Keratinocyte (primary cell): ENCODE measurements at regions not wholly inside any gene's neighbourhood (a gene's known extent, or its start where the extent isn't known, plus 50 kb on each side); places are given as distances from the start of the nearest gene placed in this dataset.

Experiments used
- DNase-seq: peaks from one replicate; pipeline ENCODE4 v3.0.0-alpha.2; 2011; ENCODE audit warnings: low read depth, missing footprints, low spot score
- FAIRE-seq: peaks from 2 replicates; lab custom pipeline; 2011; peaks lifted over from hg19 to GRCh38; lab: Jason Lieb, UNC
- H2AFZ ChIP-seq: 2 replicates; pipeline ENCODE4 v1.6.0; 2012; ENCODE audit warnings: low read length, control low read depth, inconsistent platforms; ENCODE audit not compliant: control insufficient read depth
- H3K27ac ChIP-seq: 2 replicates; pipeline ENCODE4 v1.5.1; 2011; ENCODE audit warnings: low read length; ENCODE audit not compliant: control insufficient read depth, insufficient read depth
- H3K27me3 ChIP-seq: 3 replicates; pipeline ENCODE4 v1.6.0; 2011; ENCODE audit warnings: low read length; ENCODE audit not compliant: control insufficient read depth, insufficient read depth; ENCODE audit errors: extremely low read depth
- H3K36me3 ChIP-seq, 2 experiments: 2 replicates in 1 of 2; 3 replicates in 1 of 2; pipeline ENCODE4 v1.5.1; 2011; ENCODE audit warnings: low read length in 2 of 2, mild to moderate bottlenecking in 1 of 2; ENCODE audit not compliant: control insufficient read depth in 2 of 2, insufficient read depth in 2 of 2; ENCODE audit errors: extremely low read depth in 1 of 2
- H3K4me1 ChIP-seq: 3 replicates; pipeline ENCODE4 v1.5.1; 2011; ENCODE audit warnings: low read length; ENCODE audit not compliant: control insufficient read depth, insufficient read depth; ENCODE audit errors: extremely low read depth
- H3K4me2 ChIP-seq: 3 replicates; pipeline ENCODE4 v1.6.0; 2011; ENCODE audit warnings: low read depth, low read length; ENCODE audit not compliant: control insufficient read depth, insufficient read depth; ENCODE audit errors: extremely low read depth
- H3K4me3 ChIP-seq, 3 experiments: fragments of 200-600 bp in 1 of 3; sonication (generic) in 1 of 3; 2 replicates in 2 of 3; 3 replicates in 1 of 3; pipeline ENCODE4 v1.5.1; 2011 to 2016; ENCODE audit warnings: low read length in 3 of 3, mild to moderate bottlenecking in 3 of 3, control low read depth in 2 of 3, inconsistent platforms in 1 of 3, low read depth in 1 of 3, mixed read lengths in 1 of 3, mixed run types in 1 of 3, moderate library complexity in 1 of 3; ENCODE audit not compliant: control insufficient read depth in 2 of 3, insufficient read depth in 2 of 3; ENCODE audit errors: extremely low read depth in 1 of 3
- H3K79me2 ChIP-seq: 2 replicates; pipeline ENCODE4 v1.6.0; 2012; ENCODE audit warnings: low read length; ENCODE audit not compliant: control insufficient read depth, insufficient read depth
- H3K9ac ChIP-seq: 3 replicates; pipeline ENCODE4 v1.6.0; 2011; ENCODE audit warnings: low read length; ENCODE audit not compliant: control insufficient read depth, insufficient read depth; ENCODE audit errors: extremely low read depth
- H3K9me1 ChIP-seq: 3 replicates; pipeline ENCODE4 v1.6.0; 2011; ENCODE audit warnings: low read length; ENCODE audit not compliant: control insufficient read depth, insufficient read depth; ENCODE audit errors: extremely low read depth
- H3K9me3 ChIP-seq: 2 replicates; pipeline ENCODE4 v1.5.1; 2012; ENCODE audit warnings: low read depth, low read length; ENCODE audit not compliant: control insufficient read depth
- H4K20me1 ChIP-seq: 3 replicates; pipeline ENCODE4 v1.6.0; 2011; ENCODE audit warnings: low read length; ENCODE audit not compliant: control insufficient read depth, insufficient read depth; ENCODE audit errors: extremely low read depth
- EZH2 ChIP-seq: IDR thresholded peaks from one replicate; pipeline ENCODE4 v1.6.1; 2012; ENCODE audit warnings: inconsistent platforms, mild to moderate bottlenecking, low read length, moderate library complexity
- dilution Hi-C: fragments of 300-500 bp; cut with MboI; formaldehyde crosslinking; loops from one replicate; pipeline ENCODE4 v1.7.0; 2020; ENCODE audit warnings: low sequenced_read_pairs; ENCODE audit not compliant: extremely low pct_ligation_motif_present
- TF ChIP-seq, protein P1 (sequence below), 3 experiments: IDR thresholded peaks in 1 of 3; conservative IDR thresholded peaks in 1 of 3; optimal IDR thresholded peaks in 1 of 3; 2 replicates in 2 of 3; 3 replicates in 1 of 3; pipeline versions ENCODE3 to v1.5.1; 2011; ENCODE audit warnings: low read length in 3 of 3, mild to moderate bottlenecking in 3 of 3, moderate library complexity in 2 of 3, control low read depth in 1 of 3, inconsistent platforms in 1 of 3; ENCODE audit not compliant: insufficient read depth in 2 of 3; ENCODE audit errors: extremely low read depth in 1 of 3

DNA sequence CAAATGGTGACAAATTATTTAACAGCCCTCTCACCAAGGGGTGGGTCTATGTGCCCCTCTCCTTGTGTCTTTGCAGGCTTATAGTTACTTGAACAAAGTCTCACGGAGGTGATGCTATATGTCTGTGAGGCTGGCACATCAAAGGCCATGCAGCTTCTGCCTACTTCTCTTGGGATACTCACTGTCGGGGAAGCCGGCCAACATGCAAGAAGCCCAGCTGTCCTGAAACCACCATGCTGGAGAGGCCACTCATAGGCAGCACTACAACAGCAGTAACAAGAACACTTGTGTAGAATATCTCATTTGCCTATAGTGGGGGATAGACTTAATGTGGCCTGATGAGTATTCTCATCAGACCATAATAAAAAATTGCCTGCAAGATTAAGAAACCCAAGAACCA lies 233.7 kb upstream of the NCKAP5 start:
- dilution Hi-C loops, result no loop called here

DNA sequence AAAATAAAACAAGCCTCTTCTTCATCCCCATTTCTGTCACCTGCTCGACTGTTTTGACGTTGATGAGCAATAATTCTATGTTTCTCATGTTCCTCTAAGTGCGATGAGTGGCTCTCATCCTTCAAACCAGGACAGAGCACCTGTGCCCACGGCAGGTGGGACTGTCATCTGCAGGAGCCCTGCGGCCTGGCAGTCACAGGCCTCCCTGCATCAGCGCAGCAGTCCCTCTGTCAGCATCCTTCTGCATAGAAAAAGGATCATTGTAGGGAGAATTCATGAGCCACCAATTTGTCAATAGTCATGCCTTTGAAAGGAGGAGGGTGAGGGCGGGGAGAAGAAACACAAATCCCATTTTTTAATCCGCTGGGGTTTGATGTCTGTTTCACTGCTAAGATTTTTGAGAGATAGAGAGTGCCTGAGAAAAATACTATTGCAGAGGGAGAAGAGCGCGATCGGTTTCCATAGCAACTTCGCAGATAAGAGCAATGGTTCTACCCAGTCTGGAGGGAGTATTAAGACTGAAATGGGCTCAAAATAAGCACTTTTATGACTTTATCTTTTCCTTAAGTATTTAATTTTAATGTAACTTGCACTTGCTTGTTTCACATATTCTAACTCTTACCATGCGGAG lies 234.3 kb upstream of the NCKAP5 start:
- Histone ChIP-seq H4K20me1 (no peaks in the 10 kb centered on the region), H3K27ac (no peak overlapping the region), H3K4me1 (peaks cover 4% of the 10 kb centered on the region), H3K79me2 (no peaks in the 10 kb centered on the region), H3K9me1 (no peaks in the 10 kb centered on the region), H3K9me3 (no peaks in the 10 kb centered on the region), H3K9ac (no peak overlapping the region), H3K36me3 (no peaks in the 10 kb centered on the region), H3K27me3 (no peaks in the 10 kb centered on the region), H3K4me2 (no peak overlapping the region), H3K4me3 (no peak overlapping the region), H2AFZ (no peak overlapping the region)
- DNase-seq, result no peak
- dilution Hi-C loops, result no loop called here
- no peak for FAIRE-seq
- TF ChIP-seq EZH2, result no peak
- TF ChIP-seq, protein P1, sequence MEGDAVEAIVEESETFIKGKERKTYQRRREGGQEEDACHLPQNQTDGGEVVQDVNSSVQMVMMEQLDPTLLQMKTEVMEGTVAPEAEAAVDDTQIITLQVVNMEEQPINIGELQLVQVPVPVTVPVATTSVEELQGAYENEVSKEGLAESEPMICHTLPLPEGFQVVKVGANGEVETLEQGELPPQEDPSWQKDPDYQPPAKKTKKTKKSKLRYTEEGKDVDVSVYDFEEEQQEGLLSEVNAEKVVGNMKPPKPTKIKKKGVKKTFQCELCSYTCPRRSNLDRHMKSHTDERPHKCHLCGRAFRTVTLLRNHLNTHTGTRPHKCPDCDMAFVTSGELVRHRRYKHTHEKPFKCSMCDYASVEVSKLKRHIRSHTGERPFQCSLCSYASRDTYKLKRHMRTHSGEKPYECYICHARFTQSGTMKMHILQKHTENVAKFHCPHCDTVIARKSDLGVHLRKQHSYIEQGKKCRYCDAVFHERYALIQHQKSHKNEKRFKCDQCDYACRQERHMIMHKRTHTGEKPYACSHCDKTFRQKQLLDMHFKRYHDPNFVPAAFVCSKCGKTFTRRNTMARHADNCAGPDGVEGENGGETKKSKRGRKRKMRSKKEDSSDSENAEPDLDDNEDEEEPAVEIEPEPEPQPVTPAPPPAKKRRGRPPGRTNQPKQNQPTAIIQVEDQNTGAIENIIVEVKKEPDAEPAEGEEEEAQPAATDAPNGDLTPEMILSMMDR (optimal IDR thresholded peaks at IDR 0.05 in 1 of 3, IDR thresholded peaks at IDR 0.05 in 1 of 3, conservative IDR thresholded peaks at IDR 0.05 in 1 of 3; ENCODE audit: extremely low read depth in 1 of 3, insufficient read depth in 2 of 3, low read length in 3 of 3), result no peak

More for the DNA sequence above, 233.7 kb upstream of the NCKAP5 start:
- DNase-seq, result no peak
- Histone ChIP-seq H3K9ac (no peak overlapping the region), H3K9me1 (no peaks in the 10 kb centered on the region), H3K9me3 (no peaks in the 10 kb centered on the region), H3K36me3 (no peaks in the 10 kb centered on the region), H3K27me3 (no peaks in the 10 kb centered on the region), H4K20me1 (no peaks in the 10 kb centered on the region), H3K4me2 (no peak overlapping the region), H3K79me2 (no peaks in the 10 kb centered on the region), H3K4me3 (no peak overlapping the region), H3K27ac (no peak overlapping the region), H3K4me1 (peaks cover 4% of the 10 kb centered on the region), H2AFZ (no peak overlapping the region)
- FAIRE-seq, result no peak
- TF ChIP-seq, protein P1 (optimal IDR thresholded peaks at IDR 0.05 in 1 of 3, IDR thresholded peaks at IDR 0.05 in 1 of 3, conservative IDR thresholded peaks at IDR 0.05 in 1 of 3; ENCODE audit: extremely low read depth in 1 of 3, insufficient read depth in 2 of 3, low read length in 3 of 3), result no peak
- TF ChIP-seq EZH2, result no peak
